NCI-H2227 (cell line): ENCODE measurements at regions not wholly inside any gene's neighbourhood (a gene's known extent, or its start where the extent isn't known, plus 50 kb on each side); places are given as distances from the start of the nearest gene placed in this dataset.

Source experiments
- DNase-seq: peaks from one replicate; lab custom pipeline; 2025; ENCODE audit not compliant: unreplicated experiment; lab: John Stamatoyannopoulos, UW

DNA sequence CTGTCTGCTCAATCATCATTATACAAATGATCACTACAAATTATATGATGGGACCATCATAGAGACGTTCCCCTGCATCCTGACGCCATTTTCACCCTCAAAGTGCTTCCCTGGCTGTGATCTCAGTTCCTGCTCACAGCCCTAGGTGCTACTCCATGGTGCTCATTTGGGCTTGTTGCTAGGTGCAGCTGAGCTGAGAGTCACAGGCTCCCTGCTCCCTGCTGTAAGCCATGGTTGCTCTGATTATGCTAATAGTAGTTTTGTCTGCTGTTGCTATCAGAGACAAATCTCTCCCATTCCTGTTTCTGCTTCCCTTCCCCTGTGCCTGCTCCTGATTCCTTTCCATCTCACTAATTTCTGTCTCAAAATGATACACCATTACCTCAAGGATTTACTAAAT is 474.3 kb downstream of the METTL15 start:
- DNase-seq: no peak

DNA sequence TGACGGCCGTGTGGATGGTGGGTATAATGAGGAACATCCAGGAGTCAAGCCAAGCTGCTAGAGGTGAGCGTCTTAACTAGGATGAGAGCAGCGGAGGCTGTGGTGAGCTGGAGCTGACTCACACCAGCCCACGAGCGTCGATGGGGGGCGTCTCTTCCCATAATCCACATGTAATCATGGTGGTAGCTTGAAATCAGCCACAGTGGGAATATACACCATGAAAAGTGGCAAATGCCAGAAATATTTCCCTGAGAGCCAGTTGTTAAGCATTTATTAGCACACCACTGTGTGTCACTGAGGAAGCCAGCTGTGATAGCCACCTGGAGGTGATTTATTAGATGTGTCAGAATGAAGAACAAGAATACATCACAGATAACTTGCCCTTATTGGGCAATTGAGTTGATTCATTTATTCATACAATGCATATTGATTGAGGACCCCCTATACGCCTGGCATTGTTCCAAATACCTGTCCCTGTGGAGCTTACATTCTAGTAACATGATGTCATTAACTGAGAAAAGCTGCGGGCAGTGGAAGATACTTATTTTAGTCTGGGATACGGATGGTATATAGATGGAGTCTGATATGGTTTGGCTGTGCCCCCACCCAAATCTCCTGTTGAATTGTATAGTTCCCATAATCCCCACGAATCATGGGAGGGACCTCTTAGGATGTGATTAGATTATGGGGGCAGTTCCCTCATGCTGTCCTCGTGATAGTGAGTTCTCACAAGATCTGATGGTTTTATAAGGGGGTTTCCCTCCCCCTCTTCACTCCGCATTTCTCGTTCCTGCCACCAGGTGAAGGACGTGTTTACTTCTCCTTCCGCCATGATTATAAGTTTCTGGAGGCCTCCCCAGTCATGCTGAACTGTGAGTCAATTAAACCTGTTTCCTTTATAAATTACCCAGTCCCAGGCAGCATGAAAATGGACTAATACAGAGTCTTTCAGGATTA is 473.4 kb downstream of the METTL15 start:
- no peak for DNase-seq

DNA sequence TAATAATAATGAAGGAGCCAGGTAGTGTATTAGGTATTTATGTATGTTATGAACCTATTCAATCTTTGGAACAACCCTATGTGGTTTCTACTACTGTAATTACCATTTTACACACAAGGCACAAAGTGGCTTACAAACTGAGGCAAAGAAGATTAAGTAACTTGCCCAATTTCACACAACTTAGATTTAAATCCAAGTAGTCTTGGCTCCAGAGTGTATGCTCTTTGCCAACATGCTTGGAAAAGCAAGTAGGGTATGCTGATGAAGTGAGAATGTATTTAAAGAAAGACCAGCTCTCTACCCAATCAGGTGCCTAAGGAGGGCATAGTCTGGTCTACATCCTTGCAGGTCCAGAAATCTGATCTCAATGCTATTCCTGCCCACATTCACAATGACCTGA is 463.2 kb downstream of the METTL15 start:
- DNase-seq: no peak

DNA sequence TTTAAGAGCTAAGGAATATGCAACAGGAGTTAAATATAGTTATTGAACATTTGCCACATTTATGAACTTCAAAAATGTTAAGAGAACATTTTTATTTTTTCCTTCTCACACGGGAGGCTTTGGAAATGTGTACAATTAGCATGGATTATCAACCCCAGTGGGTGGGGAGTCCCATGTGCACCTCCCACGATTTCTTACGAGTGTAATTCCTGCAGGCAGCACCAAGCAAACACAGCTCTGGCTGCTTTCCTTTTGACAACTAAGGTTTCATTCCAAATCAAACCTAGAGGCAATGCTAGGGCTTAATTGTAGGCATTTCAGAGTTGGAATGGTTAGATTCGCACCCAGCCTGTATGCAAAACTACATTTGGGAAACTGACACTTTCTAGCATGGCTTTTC is 460.9 kb downstream of the METTL15 start:
- no peak for DNase-seq

DNA sequence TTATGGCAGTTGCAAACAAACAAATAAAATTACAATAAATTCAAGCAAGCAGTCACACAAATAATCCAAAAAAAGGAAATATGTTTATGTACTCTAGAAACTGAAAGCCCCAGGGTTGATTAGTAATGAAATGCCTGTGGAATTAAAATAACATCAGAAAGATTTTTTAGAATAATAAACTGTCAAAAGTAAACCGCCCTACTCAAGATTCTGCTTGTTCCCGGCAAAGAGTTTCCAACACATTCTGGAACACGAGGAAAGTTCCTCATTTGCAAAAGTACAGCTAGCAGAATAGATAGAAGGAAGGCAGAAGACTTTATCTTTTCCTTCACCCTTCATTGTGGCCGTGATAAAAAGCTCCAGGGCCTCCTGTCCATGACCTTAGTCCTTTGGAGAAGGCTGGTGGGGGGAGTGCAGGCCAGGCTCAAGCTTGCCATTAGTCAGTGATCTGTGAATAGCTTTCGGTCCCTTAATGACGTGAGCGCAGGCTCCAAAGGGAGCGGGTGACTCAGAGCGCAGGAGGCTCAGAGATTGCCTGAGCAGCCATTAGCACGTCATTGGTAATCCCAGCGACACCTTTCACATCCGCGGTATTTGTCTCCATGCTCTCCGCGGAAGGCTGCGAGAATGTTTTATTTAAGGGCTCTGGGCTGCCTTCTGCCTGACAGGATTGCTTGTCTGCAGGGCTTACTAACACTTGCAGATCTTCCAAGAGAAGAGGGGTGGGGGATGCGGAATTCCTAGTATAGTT is 458.3 kb downstream of the METTL15 start:
- no peak for DNase-seq

DNA sequence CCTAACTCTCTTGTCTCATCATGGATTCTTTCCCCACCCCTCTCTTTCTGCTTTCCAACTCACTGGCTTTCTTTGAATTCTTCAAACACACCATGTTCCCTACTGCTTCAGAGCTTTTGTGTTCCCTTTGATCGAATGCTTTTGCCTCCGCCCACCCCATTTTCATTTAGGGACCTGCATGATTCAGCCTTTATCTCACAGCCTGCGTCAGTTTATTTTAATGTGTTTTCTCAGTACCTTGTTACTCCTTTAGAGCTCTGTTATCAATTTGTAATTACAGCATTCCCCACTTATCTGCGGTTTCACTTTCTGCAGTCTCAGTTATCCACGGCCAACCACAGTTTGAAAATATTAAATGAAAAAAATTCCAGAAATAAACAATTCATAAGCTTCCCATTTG is 451.3 kb downstream of the METTL15 start:
- DNase-seq: no peak

DNA sequence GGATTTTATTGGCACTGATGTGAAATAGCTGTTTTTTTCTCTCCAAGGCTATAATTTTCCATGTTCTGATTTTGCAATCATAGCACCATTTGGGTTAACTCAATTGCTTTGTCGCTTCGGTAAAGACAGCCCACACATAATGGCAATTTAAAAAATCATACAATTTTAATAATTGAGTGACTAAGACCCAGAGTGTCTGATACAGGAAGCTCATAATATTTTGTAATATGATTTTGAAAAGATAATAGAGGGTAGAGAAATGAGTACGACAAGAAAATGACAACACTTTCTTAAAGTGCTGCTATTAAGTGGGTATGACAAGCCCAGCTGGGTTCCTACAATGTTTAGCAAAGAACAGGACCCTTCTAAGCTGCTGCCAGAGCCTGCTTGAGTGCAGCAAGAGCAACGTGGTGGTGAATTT is 439.1 kb downstream of the METTL15 start:
- no peak for DNase-seq

DNA sequence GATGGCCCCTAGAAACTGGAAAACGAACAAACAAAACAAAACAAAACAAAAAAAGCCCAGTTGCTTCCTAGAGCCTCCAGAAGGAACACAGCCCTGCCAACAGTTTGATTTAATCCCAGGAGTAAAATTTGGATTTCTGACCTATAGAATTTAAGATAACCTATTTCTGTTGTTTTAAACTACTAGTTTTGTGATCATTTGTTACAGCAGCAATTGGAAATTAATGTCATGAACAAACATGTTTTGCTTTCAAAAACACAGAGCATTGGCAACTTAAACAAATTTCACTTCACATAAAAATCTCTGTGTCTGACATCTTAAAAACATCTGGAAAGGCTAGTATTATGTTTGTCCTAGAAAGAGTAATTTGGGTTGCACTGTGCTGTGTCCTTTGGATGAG is 437.3 kb downstream of the METTL15 start:
- DNase-seq: no peak

DNA sequence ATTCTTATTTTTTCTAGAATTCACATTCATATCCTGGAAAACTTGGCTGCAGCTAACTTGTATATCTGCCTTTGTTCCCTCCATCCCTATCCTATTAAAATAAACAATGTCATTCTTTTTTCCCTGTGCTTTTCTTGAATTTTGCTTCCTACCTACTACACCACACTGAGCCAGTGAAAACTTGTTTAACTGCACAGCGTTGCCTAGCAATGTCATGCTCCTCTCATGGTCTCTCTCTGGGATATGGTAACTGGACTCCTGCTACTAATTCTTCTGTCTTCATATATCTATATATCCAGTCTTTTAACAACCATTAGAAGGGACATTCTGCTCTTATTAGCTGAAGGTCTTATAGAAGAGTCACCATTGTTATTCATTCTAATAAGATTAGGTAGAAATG is 434.4 kb downstream of the METTL15 start:
- no peak for DNase-seq

DNA sequence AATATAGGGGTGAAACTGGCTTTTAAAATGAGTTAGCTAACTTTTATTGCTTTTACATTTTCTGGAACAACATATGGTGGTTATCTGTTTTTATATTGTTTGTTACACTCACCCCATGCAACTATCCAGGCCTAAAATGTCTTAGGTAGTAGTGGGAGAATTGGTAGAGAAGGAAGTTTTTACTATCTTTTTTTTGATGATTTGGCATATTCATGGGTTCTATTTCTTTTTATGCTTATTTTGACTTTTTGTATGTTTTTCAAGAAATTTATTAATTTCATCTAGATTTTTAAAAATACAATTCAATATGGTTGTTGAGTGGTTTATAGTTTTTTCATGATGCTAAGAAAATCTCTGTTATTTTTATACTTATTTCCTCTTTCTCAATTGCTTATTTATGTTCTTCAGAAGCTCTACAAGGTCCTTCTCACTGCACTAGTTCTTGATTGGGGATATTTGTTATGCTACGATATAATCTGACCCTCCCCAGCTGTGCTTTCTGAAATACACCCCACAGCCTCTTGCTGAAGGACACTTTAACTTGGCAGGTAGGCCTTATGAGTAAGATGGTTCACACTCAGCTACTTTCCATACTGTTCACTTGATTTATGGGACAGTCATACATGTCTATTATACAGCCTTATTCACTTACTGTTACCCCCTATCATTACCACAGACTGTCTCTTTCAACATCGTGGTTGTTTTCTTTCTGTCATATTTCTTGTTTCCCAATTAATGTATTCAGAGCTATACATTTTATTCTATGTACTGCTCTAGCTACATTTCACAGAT is 431.2 kb downstream of the METTL15 start:
- DNase-seq: no peak

DNA sequence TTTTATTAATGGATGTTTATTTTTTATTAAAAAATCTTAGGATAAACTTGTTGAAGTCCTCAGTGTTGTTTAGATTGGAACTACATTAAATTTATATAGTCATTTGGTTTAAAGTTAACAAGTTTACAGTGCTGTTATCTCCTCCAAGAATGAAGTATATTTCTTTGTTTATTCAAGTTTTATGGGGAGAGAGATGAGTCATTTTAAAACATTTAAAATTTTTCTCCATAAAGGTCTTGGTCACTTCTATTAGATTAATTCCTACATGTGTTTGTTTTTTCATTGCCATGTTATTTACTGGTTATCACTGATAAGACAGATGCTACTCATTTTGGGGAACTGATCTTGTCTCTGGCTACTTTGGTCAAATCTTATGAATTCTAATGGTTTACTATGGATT is 429.6 kb downstream of the METTL15 start:
- no peak for DNase-seq

DNA sequence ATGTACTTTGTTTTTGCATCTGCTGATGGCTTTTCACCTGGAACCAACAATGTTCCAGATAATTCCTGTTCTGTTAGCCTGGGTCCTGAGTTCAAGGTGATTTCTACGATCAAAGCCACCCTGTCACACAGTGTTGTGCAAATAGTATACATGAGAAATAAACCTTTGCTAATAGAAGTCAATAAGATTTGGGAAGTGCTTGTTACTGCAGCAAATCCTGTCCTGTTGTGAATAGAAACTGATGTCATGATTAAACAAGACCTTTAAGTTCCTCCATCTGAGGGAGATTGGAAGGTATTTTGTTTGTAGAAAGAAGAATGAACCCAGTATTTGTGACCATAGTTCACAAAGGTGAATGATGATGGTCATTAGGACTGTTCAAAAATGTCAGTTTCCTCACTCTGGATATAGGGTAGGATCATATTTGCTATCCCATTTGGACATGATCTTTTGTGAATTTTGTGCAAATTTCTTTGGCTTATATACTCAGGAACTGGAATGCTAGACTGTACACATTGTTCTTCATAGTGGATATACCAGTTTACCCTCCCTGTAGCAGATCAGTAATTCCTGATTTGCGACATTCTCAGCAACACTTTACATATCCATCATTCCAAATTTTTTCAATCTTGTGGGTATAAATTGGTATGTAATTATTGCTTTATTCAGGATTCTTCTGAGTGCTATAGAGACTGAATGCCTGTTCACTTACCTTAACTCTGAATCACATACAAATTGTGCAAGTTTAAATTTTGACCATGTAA is 428.5 kb downstream of the METTL15 start:
- DNase-seq: no peak

DNA sequence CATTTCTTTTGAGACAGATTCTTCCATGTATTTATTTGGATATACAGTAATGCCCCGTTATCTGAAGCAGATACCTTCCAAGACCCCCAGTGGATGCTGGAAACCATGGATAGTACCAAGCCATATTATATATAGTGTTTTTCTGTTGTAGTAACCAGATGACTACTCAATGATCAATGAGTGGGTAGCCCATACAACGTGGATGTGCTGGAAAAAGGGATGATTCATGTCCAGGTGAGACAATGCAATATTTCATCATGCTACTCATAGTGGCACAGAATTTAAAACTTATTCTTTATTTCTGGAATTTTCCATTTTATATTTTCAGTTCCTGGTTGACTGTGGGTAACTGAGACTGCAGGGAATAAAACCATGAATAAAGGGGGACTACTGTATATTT is 427.5 kb downstream of the METTL15 start:
- DNase-seq: no peak

DNA sequence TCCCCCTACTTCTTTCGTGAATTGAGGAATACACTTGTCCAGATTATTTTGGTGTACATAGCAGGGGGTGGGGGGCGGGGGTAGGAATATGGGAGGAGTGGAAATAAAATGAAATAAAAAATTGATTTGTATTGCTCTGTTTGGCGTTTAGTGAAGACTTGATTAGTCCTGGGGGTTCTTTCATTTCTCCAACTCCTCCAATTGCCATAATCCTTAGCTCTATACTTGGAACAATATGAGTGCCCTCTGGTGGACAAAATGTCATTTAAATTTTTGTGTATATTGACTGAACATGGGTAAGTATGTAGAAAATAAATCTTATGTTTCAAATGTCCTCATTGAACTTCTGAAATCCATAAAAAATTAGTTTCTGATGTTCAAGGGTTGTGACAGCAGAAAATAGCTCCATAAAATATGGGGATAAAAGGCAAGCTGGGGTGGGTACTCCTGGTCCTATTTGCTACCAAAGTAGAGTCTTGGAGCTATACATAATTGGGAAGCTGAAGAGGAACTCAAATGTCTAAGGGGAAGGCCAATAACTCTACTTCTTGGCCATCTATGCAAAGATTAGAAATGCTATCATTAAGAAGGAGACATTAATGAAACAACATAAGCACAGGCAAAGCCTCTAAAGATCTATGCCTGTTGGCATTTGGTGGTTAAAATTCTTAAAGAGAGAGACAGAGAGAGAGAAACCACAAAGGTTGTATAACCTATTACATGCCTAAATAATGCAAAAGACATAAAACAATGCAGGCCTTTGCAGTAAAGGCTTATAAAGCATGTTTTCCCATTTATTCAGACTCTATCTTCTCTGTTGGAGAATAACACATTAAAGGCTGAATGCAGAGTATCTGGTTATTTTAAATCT is 421.6 kb downstream of the METTL15 start:
- DNase-seq: peak; percentile 3

DNA sequence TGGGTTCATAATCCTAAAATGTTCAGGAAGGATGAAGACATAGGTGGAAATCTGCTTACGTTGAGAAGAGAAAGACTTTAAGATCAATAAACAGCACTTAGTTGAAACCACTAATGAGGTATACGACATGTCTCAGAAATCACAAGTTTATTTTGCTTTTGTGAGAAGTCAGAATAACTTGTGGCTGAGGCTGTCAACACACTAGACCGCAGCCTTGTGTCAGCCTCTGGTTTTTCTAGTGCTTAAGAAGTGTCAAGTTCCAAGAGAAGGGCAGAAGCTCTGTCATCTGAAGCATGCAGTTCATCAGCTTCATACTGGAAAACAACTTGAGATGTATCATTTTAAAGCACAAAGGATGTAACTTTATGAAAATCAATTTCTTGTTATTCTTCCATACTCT is 420.9 kb downstream of the METTL15 start:
- DNase-seq: no peak

DNA sequence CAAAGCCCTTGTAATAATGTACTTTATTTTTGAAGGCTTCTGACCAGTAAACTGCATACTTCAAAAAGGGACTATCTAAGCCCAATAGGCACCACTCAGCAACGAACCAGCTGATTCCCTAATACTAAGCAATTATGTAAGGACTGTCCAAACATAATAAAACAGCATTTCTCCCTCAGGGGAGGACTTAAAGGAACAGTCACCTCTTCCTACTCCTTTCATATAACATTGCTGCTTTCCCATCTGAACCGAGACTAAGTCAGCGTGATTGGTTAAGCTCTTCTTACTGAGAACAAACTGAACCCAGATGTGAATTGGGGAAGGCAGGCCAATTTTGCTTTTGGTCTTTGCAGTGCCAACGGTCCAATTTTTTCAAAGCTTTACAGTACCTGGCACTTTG is 420.0 kb downstream of the METTL15 start:
- DNase-seq: no peak

DNA sequence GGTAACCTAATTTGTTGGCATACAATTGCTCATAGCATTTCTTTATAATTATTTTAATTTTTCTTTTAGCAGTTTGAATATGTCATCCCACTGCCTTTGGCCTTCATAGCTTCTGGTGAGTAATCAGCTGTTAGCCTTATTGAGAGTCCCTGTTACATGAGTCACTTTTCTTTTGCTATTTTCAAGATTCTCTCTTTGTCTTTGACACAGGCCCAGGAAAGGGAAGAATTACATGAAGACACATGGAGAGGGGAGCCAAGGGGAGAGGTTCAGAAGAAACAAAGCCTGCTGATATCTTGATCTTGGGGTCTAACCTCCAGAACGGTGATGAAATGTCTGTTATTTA is 418.2 kb downstream of the METTL15 start:
- no peak for DNase-seq

DNA sequence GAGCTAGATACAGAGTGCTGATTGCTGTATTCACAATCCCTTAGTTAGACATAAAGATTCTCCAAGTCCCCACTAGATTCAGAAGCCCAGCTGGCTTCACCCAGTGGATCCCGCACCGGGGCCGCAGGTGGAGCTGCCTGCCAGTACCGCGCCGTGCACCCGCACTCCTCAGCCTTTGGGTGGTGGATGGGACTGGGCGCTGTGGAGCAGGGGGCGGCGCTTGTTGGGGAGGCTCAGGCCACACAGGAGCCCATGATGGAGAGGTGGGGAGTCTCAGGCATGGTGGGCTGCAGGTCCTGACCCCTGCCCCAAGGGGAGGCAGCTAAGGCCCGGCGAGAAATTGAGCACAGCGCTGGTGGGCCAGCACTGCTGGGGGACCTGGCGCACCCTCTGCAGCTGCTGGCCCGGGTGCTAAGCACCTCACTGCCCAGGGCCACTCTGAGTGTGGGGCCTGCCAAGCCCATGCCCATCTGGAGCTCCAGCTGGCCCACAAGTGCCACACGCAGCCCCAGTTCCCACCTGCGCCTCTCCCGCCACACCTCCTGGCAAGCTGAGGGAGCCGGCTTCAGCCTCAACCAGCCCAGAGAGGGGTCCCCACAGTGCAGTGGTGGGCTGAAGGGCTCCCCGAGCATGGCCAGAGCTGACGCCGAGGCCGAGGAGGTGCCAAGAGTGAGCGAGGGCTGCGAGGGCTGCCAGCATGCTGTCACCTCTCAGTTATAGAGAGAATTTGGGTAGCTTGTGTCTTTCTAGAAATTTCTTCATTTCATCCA is 417.6 kb downstream of the METTL15 start:
- DNase-seq: no peak

DNA sequence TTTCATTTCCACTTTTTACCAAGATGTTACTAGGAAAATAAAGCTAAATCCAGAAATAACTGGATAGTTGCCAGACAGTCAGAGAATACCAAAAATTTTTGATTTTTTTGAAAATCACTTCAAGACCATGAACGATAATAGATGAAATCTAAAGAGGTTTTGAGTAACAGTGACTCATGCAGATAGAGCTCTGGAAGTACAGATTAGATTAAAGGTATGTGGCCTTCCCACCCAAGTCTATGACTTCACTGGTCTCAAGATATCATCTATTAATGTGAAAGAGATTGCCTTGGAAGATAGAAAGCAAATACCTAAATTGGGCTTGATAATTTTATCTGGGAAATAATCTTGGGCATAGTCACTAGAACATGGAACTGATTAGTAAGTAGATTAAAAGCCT is 415.9 kb downstream of the METTL15 start:
- no peak for DNase-seq
